OCI-LY1 (cell line): ENCODE measurements at regions not wholly inside any gene's neighbourhood (a gene's known extent, or its start where the extent isn't known, plus 50 kb on each side); places are given as distances from the start of the nearest gene placed in this dataset.

Experiments used
- H2AFZ ChIP-seq: fragments of 200-600 bp; sonication (generic), shearing (Covaris generic); 2 replicates; pipeline ENCODE4 v1.6.0; 2014; ENCODE audit warnings: antibody characterized with exemption, mild to moderate bottlenecking, low read length
- H3F3A ChIP-seq: fragments of 200-600 bp; sonication (generic), shearing (Covaris generic); 2 replicates; pipeline ENCODE4 v1.6.0; 2014; ENCODE audit warnings: mild to moderate bottlenecking, antibody characterized with exemption, low read length, moderate library complexity; ENCODE audit not compliant: insufficient read depth
- H3K27ac ChIP-seq: fragments of 200-600 bp; sonication (generic); 2 replicates; pipeline ENCODE4 v1.5.1; 2014; ENCODE audit warnings: low read length, mixed run types, mild to moderate bottlenecking, low read depth; ENCODE audit not compliant: poor library complexity, severe bottlenecking
- H3K27me3 ChIP-seq: fragments of 200-600 bp; sonication (generic); 2 replicates; pipeline ENCODE4 v1.6.0; 2014; ENCODE audit warnings: antibody characterized with exemption, mild to moderate bottlenecking, low read length, moderate library complexity; ENCODE audit not compliant: insufficient read depth
- H3K36me3 ChIP-seq: fragments of 200-600 bp; sonication (generic); 2 replicates; pipeline ENCODE4 v1.6.1; 2014; ENCODE audit warnings: mild to moderate bottlenecking, antibody characterized with exemption, low read length, moderate library complexity, mixed read lengths; ENCODE audit not compliant: insufficient read depth
- H3K4me1 ChIP-seq: fragments of 200-600 bp; sonication (generic); 2 replicates; pipeline ENCODE4 v1.5.1; 2014; ENCODE audit warnings: mild to moderate bottlenecking, low read length, moderate library complexity; ENCODE audit not compliant: insufficient read depth, severe bottlenecking
- H3K4me2 ChIP-seq: fragments of 200-600 bp; sonication (generic), shearing (Covaris generic); 2 replicates; pipeline ENCODE4 v1.6.1; 2014; ENCODE audit warnings: low read length
- H3K4me3 ChIP-seq: fragments of 200-600 bp; sonication (generic); 2 replicates; pipeline ENCODE4 v1.5.1; 2014; ENCODE audit warnings: low read length, low read depth, mild to moderate bottlenecking, mixed read lengths; ENCODE audit not compliant: poor library complexity, severe bottlenecking
- H3K79me2 ChIP-seq: fragments of 200-600 bp; shearing (Covaris generic); 2 replicates; pipeline ENCODE4 v1.6.1; 2016; ENCODE audit warnings: mixed run types, low read length, mixed read lengths; ENCODE audit not compliant: insufficient read depth
- H3K9ac ChIP-seq: fragments of 200-600 bp; sonication (generic), shearing (Covaris generic); 2 replicates; pipeline ENCODE4 v1.6.1; 2014; ENCODE audit warnings: mild to moderate bottlenecking, low read length, mixed read lengths
- H3K9me2 ChIP-seq: fragments of 200-600 bp; sonication (generic), shearing (Covaris generic); 2 replicates; pipeline ENCODE4 v1.6.1; 2014; ENCODE audit warnings: low read depth, mild to moderate bottlenecking, low read length, mixed read lengths
- H3K9me3 ChIP-seq: fragments of 200-600 bp; shearing (Covaris generic); 2 replicates; pipeline ENCODE4 v1.6.1; 2014; ENCODE audit warnings: low read length, mixed read lengths
- H4K20me1 ChIP-seq: fragments of 200-600 bp; sonication (generic), shearing (Covaris generic); 2 replicates; pipeline ENCODE4 v1.6.0; 2016; ENCODE audit warnings: mild to moderate bottlenecking, low read length; ENCODE audit not compliant: insufficient read depth
- EZH2 ChIP-seq: fragments of 200-600 bp; sonication (generic), shearing (Covaris generic); IDR thresholded peaks from 2 replicates; pipeline ENCODE4 v1.8.0; 2017; ENCODE audit warnings: borderline replicate concordance, mixed run types, mild to moderate bottlenecking, antibody characterized with exemption, low read length, moderate library complexity, mixed read lengths
- TF ChIP-seq, protein P1 (sequence below): fragments of 200-600 bp; sonication (generic), shearing (Covaris generic); IDR thresholded peaks from 2 replicates; pipeline ENCODE4 v1.5.1; 2017; ENCODE audit warnings: mild to moderate bottlenecking, antibody characterized with exemption, low read length, moderate library complexity, mixed read lengths

DNA sequence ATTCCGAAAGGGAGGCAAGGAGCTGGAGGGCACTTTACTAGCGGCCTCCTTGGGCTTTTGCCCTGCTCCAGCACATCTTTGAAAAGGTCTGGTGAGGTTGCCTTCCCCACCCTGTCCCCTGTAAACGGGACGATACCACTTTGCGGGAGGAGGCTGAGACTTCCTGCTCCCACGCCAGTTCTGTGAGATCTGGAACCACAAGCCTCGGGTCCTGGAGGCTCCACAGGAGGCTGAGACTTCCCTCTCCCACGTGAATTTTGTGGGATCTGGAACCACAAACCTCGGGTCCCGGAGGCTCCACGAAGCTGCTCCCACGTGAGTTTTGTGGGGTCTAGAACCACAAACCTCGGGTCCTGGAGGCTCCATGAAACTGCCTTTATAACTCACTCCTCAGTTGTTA, 209.3 kb downstream of the DLL1 start:
- Histone ChIP-seq H3K9me3 (no peaks in the 10 kb centered on the region), H3K9me2 (no peaks in the 10 kb centered on the region), H3K27me3 (no peaks in the 10 kb centered on the region), H3K36me3 (no peaks in the 10 kb centered on the region), H3F3A (no peaks in the 10 kb centered on the region), H2AFZ (no peak overlapping the region), H3K9ac (no peak overlapping the region), H3K27ac (no peak overlapping the region), H3K79me2 (no peaks in the 10 kb centered on the region), H4K20me1 (no peaks in the 10 kb centered on the region), H3K4me1 (no peaks in the 10 kb centered on the region), H3K4me3 (no peak overlapping the region), H3K4me2 (no peak overlapping the region)
- TF ChIP-seq EZH2: no peak
- TF ChIP-seq, protein P1, sequence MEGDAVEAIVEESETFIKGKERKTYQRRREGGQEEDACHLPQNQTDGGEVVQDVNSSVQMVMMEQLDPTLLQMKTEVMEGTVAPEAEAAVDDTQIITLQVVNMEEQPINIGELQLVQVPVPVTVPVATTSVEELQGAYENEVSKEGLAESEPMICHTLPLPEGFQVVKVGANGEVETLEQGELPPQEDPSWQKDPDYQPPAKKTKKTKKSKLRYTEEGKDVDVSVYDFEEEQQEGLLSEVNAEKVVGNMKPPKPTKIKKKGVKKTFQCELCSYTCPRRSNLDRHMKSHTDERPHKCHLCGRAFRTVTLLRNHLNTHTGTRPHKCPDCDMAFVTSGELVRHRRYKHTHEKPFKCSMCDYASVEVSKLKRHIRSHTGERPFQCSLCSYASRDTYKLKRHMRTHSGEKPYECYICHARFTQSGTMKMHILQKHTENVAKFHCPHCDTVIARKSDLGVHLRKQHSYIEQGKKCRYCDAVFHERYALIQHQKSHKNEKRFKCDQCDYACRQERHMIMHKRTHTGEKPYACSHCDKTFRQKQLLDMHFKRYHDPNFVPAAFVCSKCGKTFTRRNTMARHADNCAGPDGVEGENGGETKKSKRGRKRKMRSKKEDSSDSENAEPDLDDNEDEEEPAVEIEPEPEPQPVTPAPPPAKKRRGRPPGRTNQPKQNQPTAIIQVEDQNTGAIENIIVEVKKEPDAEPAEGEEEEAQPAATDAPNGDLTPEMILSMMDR: no peak

DNA sequence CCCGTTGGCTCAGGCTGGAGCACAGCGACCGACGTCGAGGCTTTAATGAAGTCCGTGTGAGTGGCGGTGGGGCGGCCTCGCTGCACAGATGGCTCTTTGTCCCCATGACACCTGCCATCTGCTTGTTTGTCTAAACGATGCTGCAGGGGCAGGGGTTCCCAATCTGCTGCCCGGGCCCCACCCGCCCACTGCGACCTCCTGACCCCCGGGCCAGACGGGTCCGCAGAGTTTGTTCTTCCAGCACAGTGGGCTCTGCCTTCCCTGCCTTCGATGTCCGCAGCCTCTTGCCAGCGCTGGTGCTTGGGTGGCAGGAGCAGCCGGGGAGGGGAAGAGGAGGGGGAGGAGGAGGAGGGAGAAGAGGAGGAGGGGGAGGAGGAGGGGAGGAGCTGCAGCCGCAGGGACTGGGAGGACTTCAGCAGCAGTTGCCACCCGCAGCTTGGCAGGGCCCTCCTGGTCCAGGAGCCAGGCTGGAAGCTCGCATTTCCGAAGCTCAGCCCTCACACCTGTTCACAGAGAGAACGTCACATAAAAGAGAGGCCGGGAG, 210.0 kb downstream of the DLL1 start:
- Histone ChIP-seq H3K4me1 (no peaks in the 10 kb centered on the region), H3K9ac (no peak overlapping the region), H3F3A (no peaks in the 10 kb centered on the region), H3K9me3 (no peaks in the 10 kb centered on the region), H3K9me2 (no peaks in the 10 kb centered on the region), H3K36me3 (no peaks in the 10 kb centered on the region), H3K79me2 (no peaks in the 10 kb centered on the region), H3K4me2 (no peak overlapping the region), H3K27ac (no peak overlapping the region), H3K27me3 (no peaks in the 10 kb centered on the region), H2AFZ (no peak overlapping the region), H4K20me1 (no peaks in the 10 kb centered on the region), H3K4me3 (no peak overlapping the region)
- TF ChIP-seq EZH2: no peak
- TF ChIP-seq, protein P1: no peak

DNA sequence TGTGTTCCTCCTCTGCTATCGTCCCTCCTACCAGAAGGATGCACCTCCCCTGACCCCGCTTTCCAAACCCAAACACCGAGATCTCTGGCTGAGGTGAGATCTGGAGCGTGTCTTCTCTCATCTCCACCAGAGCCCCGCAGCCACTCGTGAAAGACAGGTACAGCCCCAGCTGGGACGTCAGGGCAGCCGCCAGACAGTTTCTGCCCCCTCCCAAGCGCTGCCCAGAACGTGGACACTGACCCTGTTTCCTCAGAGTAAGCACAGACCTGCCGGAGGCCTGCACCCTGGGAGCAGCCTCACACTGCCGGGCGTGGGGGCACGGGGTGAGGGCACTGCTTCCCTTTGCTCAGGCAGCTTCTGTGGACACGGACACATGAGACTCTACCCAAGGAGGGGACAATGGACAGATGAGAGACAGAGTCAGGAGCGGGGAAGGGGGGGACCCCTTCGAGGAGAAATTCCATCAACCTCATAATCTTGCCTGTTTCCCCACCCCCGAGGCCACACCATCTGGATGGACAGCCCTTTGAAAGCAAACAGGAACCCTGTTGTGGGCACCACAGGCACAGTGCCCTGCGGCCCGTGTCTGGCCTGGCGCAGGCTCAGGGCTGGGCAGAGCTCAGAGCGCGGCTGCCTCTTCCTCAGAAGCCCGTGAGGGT, 210.6 kb downstream of the DLL1 start:
- Histone ChIP-seq H3K4me1 (no peaks in the 10 kb centered on the region), H3K9me3 (no peaks in the 10 kb centered on the region), H3K79me2 (no peaks in the 10 kb centered on the region), H3F3A (no peaks in the 10 kb centered on the region), H3K9me2 (no peaks in the 10 kb centered on the region), H3K36me3 (no peaks in the 10 kb centered on the region), H3K4me2 (no peak overlapping the region), H2AFZ (no peak overlapping the region), H4K20me1 (no peaks in the 10 kb centered on the region), H3K4me3 (no peak overlapping the region), H3K27ac (no peak overlapping the region), H3K27me3 (no peaks in the 10 kb centered on the region), H3K9ac (no peak overlapping the region)
- TF ChIP-seq, protein P1: no peak
- TF ChIP-seq EZH2: no peak
